GM12878 (cell line): ENCODE measurements at regions not wholly inside any gene's neighbourhood (a gene's known extent, or its start where the extent isn't known, plus 50 kb on each side); places are given as distances from the start of the nearest gene placed in this dataset.

ENCODE experiments used
- ATAC-seq: fragments of 200-7000 bp; cut with Tn5 transposase; 3 replicates; pipeline ENCODE4 v1.9.1; 2020; ENCODE audit warnings: mild to moderate bottlenecking, moderate library complexity
- BruUV-seq: library from RNA; stranded (reverse); fragments of 400-500 nt; replicated peaks from 2 replicates; lab custom pipeline; 2021; lab: Mats Ljungman, UMichigan
- CTCF ChIA-PET: fragments of 300-600 bp; sonication (Branson Sonifier 250); formaldehyde crosslinking; extraction: SDS; loops from one replicate; lab custom pipeline; 2021; ENCODE audit warnings: inconsistent platforms; lab: Yijun Ruan, JAX
- POLR2A ChIA-PET: fragments of 350-600 bp; formaldehyde crosslinking; extraction: SDS; loops from one replicate; lab custom pipeline; 2021; ENCODE audit warnings: inconsistent platforms; lab: Charles Lee
- RAD21 ChIA-PET: fragments of 300-600 bp; sonication (Branson Sonifier 250); formaldehyde crosslinking; loops from one replicate; lab custom pipeline; 2023; ENCODE audit warnings: antibody characterized with exemption; ENCODE audit not compliant: unreplicated experiment; lab: Charles Lee
- SMC1A ChIA-PET: fragments of 300-600 bp; sonication (Branson Sonifier 250); formaldehyde crosslinking; loops from one replicate; lab custom pipeline; 2023; ENCODE audit not compliant: unreplicated experiment, uncharacterized antibody; lab: Charles Lee
- DNase-seq: peaks from one replicate; pipeline ENCODE4 v3.0.0-alpha.2; 2011; ENCODE audit warnings: low read depth, low spot score
- FAIRE-seq: peaks from 3 replicates; lab custom pipeline; 2011; peaks lifted over from hg19 to GRCh38; lab: Jason Lieb, UNC
- H2AFZ ChIP-seq: 2 replicates; pipeline ENCODE4 v1.6.0; 2011; ENCODE audit warnings: low read depth, low read length, control low read depth; ENCODE audit not compliant: control insufficient read depth
- H3K27ac ChIP-seq: 2 replicates; pipeline ENCODE4 v1.5.1; 2011; ENCODE audit warnings: control low read depth; ENCODE audit not compliant: control insufficient read depth, insufficient read depth
- H3K27me3 ChIP-seq, 2 experiments: replicated peaks in 1 of 2; 2 replicates each; pipeline versions ENCODE4 v1.6.0 to v1.6.1; 2011; ENCODE audit warnings: low read length in 1 of 2; ENCODE audit not compliant: control insufficient read depth in 2 of 2, insufficient read depth in 2 of 2
- H3K36me3 ChIP-seq, 2 experiments: 2 replicates each; pipeline ENCODE4 v1.5.1; 2011; ENCODE audit warnings: low read length in 1 of 2; ENCODE audit not compliant: control insufficient read depth in 2 of 2, insufficient read depth in 2 of 2
- H3K4me1 ChIP-seq: 2 replicates; pipeline ENCODE4 v1.6.1; 2011; ENCODE audit warnings: mild to moderate bottlenecking, low read length, moderate library complexity, mixed read lengths; ENCODE audit not compliant: control insufficient read depth, insufficient read depth
- H3K4me2 ChIP-seq: 2 replicates; pipeline ENCODE4 v1.6.0; 2011; ENCODE audit warnings: control low read depth; ENCODE audit not compliant: control insufficient read depth, insufficient read depth
- H3K4me3 ChIP-seq: fragments of 200-600 bp; sonication (generic); 2 replicates; pipeline ENCODE4 v1.5.1; 2016
- H3K79me2 ChIP-seq: 2 replicates; pipeline ENCODE4 v1.6.0; 2011; ENCODE audit warnings: low read length; ENCODE audit not compliant: control insufficient read depth, insufficient read depth
- H3K9ac ChIP-seq: 2 replicates; pipeline ENCODE4 v1.8.0; 2011; ENCODE audit warnings: low read length, control low read depth, mixed read lengths; ENCODE audit not compliant: control insufficient read depth, insufficient read depth
- H3K9me3 ChIP-seq: replicated peaks from 3 replicates; pipeline ENCODE4 v1.5.1; 2011; ENCODE audit warnings: mild to moderate bottlenecking, low read length; ENCODE audit not compliant: control insufficient read depth, insufficient read depth
- H4K20me1 ChIP-seq: 2 replicates; pipeline ENCODE4 v1.6.0; 2011; ENCODE audit not compliant: control insufficient read depth, insufficient read depth
- ASH2L ChIP-seq: fragments of 300-600, 200-600 bp; sonication (generic); IDR thresholded peaks from 2 replicates; pipeline ENCODE4 v1.6.1; 2017; ENCODE audit warnings: low read depth, mild to moderate bottlenecking, borderline replicate concordance
- BRCA1 ChIP-seq: IDR thresholded peaks from 2 replicates; pipeline ENCODE4 v1.6.1; 2011; ENCODE audit warnings: low read depth, low read length, improper control_type of control experiment
- CBX3 ChIP-seq: fragments of 200-600 bp; sonication (generic); IDR thresholded peaks from 2 replicates; pipeline ENCODE4 v1.6.1; 2016; ENCODE audit warnings: low read depth, borderline replicate concordance
- EGR1 ChIP-seq, 2 experiments: IDR thresholded peaks; 1 replicate in 1 of 2; 2 replicates in 1 of 2; pipeline ENCODE4 v1.6.1; 2011 to 2012; ENCODE audit warnings: low read depth in 2 of 2, low read length in 2 of 2, borderline replicate concordance in 1 of 2, mild to moderate bottlenecking in 1 of 2, moderate library complexity in 1 of 2
- FOXM1 ChIP-seq: IDR thresholded peaks from 2 replicates; pipeline ENCODE4 v1.6.1; 2012; ENCODE audit warnings: low read depth, mild to moderate bottlenecking, inconsistent platforms, low read length, moderate library complexity
- KLF5 ChIP-seq: fragments of 450-650 bp; IDR thresholded peaks from 2 replicates; pipeline ENCODE4 v1.6.1; 2014; ENCODE audit warnings: mild to moderate bottlenecking; ENCODE audit not compliant: partially characterized antibody
- LARP7 ChIP-seq: fragments of 450-650 bp; IDR thresholded peaks from 2 replicates; pipeline ENCODE4 v1.6.1; 2017; ENCODE audit warnings: mild to moderate bottlenecking
- NFYA ChIP-seq: IDR thresholded peaks from 2 replicates; pipeline ENCODE4 v1.6.1; 2011; ENCODE audit warnings: low read depth, mild to moderate bottlenecking, low read length, improper control_type of control experiment, borderline replicate concordance
- SMARCA5 ChIP-seq: fragments of 450-650 bp; IDR thresholded peaks from 2 replicates; pipeline ENCODE4 v1.6.1; 2017; ENCODE audit warnings: mild to moderate bottlenecking
- SMC3 ChIP-seq: IDR thresholded peaks from 2 replicates; pipeline ENCODE4 v1.6.1; 2011; ENCODE audit warnings: low read length, improper control_type of control experiment, borderline replicate concordance
- TBL1XR1 ChIP-seq: IDR thresholded peaks from 2 replicates; pipeline ENCODE4 v1.6.1; 2012; ENCODE audit warnings: low read depth, low read length, improper control_type of control experiment
- TCF3 ChIP-seq: IDR thresholded peaks from 2 replicates; pipeline ENCODE4 v1.6.1; 2012; ENCODE audit warnings: low read depth, mild to moderate bottlenecking, low read length, borderline replicate concordance; ENCODE audit not compliant: insufficient read depth
- ZNF217 ChIP-seq: fragments of 450-650 bp; IDR thresholded peaks from 2 replicates; pipeline ENCODE4 v1.6.1; 2017; ENCODE audit warnings: antibody characterized with exemption, mild to moderate bottlenecking
- ZNF384 ChIP-seq: IDR thresholded peaks from 2 replicates; pipeline ENCODE4 v1.6.1; 2012; ENCODE audit warnings: low read depth, mild to moderate bottlenecking, low read length, improper control_type of control experiment, borderline replicate concordance
- WGBS: methylation state at CpG from one replicate; pipeline ENCODE4 v1.1.6; 2016; ENCODE audit warnings: low lambda C conversion rate; ENCODE audit not compliant: insufficient replicate concordance, insufficient coverage; ENCODE audit errors: missing lambda C conversion rate; 5-methylcytosine and 5-hydroxymethylcytosine counted together
- in situ Hi-C: fragments of 300-500 bp; cut with MboI; formaldehyde crosslinking; loops from 9 replicates; pipeline ENCODE4 v1.14.3; 2018; ENCODE audit warnings: mixed read lengths
- intact Hi-C: fragments of 100-400 bp; cut with micrococcal nuclease; formaldehyde crosslinking; loops from one replicate; pipeline ENCODE4 v1.14.2; 2022; ENCODE audit not compliant: unreplicated experiment
- TF ChIP-seq, protein P1 (sequence below): fragments of 450-650 bp; formaldehyde crosslinking; IDR thresholded peaks from 2 replicates; pipeline ENCODE4 v1.4.0; 2020; ENCODE audit warnings: mild to moderate bottlenecking, moderate library complexity
- TF ChIP-seq, protein P2 (sequence below): fragments of 450-650 bp; formaldehyde crosslinking; IDR thresholded peaks from 2 replicates; pipeline ENCODE4 v1.5.0; 2022; ENCODE audit warnings: mild to moderate bottlenecking, missing genetic modification characterization
- TF ChIP-seq, protein P3 (sequence below): IDR thresholded peaks from 2 replicates; pipeline ENCODE4 v1.6.1; 2012; ENCODE audit warnings: low read depth, low read length, improper control_type of control experiment

DNA sequence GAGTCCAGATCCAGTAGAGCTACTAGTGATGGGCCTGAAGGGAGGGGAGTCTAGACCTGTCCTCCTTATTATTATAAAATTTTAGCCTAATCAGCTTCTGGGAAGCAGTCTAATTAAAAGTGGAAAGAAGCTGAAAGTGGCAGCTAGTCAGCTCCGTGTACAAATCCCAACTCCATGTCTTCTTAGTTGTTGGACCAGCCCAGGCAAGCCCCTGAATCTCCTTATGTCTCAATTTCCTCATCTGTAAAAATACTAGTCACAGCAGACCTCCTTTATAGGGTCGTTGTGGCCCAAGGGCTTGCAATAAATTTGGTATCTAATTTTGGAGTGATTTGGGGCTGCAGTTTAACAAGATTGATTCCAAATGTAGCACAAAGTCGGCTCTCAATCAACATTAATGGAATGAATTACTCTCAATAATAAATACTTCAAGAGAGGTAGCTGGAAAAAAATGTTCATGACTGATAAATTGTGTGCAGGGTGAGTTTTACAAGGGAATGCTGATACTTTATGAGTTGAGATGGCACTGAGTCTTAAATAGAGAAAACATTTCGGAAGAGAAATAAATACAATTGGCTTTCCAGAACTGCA, 118.3 kb upstream of the NDUFV2 start:
- H3K4me2 ChIP-seq: no peak overlapping the region
- H3K9me3 ChIP-seq: no peaks in the 10 kb centered on the region
- RAD21 ChIA-PET: interaction anchor here (0.6 to 3.2 kb wide), 3 partner anchors 73 to 345 kb away, joined by 3 to 15 read pairs (median 3); no protein-coding TSS in a partner anchor
- CTCF ChIA-PET: interaction anchor here (0.7 to 3.7 kb wide), 7 partner anchors 16 to 1249 kb away, joined by 3 to 31 read pairs (median 3); no protein-coding TSS in a partner anchor
- SMC1A ChIA-PET: interaction anchor here (0.6 to 3.3 kb wide), 9 partner anchors 14 to 532 kb away, joined by 3 to 16 read pairs (median 3); no protein-coding TSS in a partner anchor
- WGBS: 31% methylated on average over 4 of the region's 4 CpGs
- in situ Hi-C loops: loop anchor here (25.0 kb wide), 1 partner anchor 497 kb away; no protein-coding TSS in a partner anchor
- no peaks in the 10 kb centered on the region for H3K79me2 ChIP-seq
- peaks cover 1% of the 10 kb centered on the region for H3K4me1 ChIP-seq
- H3K27me3 ChIP-seq: no peaks in the 10 kb centered on the region
- H2AFZ ChIP-seq: no peak overlapping the region
- intact Hi-C loops: no loop called here
- H3K4me3 ChIP-seq: no peak overlapping the region
- no peak overlapping the region for H3K9ac ChIP-seq
- DNase-seq: no peak
- POLR2A ChIA-PET: no interaction called here
- no peaks in the 10 kb centered on the region for H3K36me3 ChIP-seq
- H4K20me1 ChIP-seq: no peaks in the 10 kb centered on the region
- no peak for FAIRE-seq
- H3K27ac ChIP-seq: no peak overlapping the region
- TF ChIP-seq, protein P1, sequence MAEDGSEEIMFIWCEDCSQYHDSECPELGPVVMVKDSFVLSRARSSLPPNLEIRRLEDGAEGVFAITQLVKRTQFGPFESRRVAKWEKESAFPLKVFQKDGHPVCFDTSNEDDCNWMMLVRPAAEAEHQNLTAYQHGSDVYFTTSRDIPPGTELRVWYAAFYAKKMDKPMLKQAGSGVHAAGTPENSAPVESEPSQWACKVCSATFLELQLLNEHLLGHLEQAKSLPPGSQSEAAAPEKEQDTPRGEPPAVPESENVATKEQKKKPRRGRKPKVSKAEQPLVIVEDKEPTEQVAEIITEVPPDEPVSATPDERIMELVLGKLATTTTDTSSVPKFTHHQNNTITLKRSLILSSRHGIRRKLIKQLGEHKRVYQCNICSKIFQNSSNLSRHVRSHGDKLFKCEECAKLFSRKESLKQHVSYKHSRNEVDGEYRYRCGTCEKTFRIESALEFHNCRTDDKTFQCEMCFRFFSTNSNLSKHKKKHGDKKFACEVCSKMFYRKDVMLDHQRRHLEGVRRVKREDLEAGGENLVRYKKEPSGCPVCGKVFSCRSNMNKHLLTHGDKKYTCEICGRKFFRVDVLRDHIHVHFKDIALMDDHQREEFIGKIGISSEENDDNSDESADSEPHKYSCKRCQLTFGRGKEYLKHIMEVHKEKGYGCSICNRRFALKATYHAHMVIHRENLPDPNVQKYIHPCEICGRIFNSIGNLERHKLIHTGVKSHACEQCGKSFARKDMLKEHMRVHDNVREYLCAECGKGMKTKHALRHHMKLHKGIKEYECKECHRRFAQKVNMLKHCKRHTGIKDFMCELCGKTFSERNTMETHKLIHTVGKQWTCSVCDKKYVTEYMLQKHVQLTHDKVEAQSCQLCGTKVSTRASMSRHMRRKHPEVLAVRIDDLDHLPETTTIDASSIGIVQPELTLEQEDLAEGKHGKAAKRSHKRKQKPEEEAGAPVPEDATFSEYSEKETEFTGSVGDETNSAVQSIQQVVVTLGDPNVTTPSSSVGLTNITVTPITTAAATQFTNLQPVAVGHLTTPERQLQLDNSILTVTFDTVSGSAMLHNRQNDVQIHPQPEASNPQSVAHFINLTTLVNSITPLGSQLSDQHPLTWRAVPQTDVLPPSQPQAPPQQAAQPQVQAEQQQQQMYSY (CRISPR knock-in tag): no peak
- TF ChIP-seq BRCA1 (no peak), CBX3 (no peak), TBL1XR1 (no peak), ZNF384 (no peak), FOXM1 (no peak), SMARCA5 (no peak), EGR1 (IDR thresholded peaks at IDR 0.05; ENCODE audit: borderline replicate concordance in 1 of 2, low read depth in 2 of 2, low read length in 2 of 2) (no peak), ZNF217 (no peak), ASH2L (no peak), LARP7 (no peak), NFYA (no peak), TCF3 (no peak), SMC3 (no peak), KLF5 (no peak)
- TF ChIP-seq, protein P2, sequence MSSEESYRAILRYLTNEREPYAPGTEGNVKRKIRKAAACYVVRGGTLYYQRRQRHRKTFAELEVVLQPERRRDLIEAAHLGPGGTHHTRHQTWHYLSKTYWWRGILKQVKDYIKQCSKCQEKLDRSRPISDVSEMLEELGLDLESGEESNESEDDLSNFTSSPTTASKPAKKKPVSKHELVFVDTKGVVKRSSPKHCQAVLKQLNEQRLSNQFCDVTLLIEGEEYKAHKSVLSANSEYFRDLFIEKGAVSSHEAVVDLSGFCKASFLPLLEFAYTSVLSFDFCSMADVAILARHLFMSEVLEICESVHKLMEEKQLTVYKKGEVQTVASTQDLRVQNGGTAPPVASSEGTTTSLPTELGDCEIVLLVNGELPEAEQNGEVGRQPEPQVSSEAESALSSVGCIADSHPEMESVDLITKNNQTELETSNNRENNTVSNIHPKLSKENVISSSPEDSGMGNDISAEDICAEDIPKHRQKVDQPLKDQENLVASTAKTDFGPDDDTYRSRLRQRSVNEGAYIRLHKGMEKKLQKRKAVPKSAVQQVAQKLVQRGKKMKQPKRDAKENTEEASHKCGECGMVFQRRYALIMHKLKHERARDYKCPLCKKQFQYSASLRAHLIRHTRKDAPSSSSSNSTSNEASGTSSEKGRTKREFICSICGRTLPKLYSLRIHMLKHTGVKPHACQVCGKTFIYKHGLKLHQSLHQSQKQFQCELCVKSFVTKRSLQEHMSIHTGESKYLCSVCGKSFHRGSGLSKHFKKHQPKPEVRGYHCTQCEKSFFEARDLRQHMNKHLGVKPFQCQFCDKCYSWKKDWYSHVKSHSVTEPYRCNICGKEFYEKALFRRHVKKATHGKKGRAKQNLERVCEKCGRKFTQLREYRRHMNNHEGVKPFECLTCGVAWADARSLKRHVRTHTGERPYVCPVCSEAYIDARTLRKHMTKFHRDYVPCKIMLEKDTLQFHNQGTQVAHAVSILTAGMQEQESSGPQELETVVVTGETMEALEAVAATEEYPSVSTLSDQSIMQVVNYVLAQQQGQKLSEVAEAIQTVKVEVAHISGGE (CRISPR knock-in tag): no peak
- TF ChIP-seq, protein P3, sequence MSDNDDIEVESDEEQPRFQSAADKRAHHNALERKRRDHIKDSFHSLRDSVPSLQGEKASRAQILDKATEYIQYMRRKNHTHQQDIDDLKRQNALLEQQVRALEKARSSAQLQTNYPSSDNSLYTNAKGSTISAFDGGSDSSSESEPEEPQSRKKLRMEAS: no peak
- BruUV-seq: no TSS peak
- ATAC-seq: no peak
